GM21576 (cell line): ENCODE measurements at regions not wholly inside any gene's neighbourhood (a gene's known extent, or its start where the extent isn't known, plus 50 kb on each side); places are given as distances from the start of the nearest gene placed in this dataset.
"Not testable (repeated sequence)": the region's sequence is repeated elsewhere in the genome, so short reads cannot be mapped to it uniquely, and the experiment has no call there.

Source experiments
- ATAC-seq: cut with Tn5 transposase; IDR thresholded peaks from one replicate; pipeline ENCODE4 v1.9.1; 2021; ENCODE audit warnings: mild to moderate bottlenecking, moderate library complexity; ENCODE audit not compliant: unreplicated experiment

DNA sequence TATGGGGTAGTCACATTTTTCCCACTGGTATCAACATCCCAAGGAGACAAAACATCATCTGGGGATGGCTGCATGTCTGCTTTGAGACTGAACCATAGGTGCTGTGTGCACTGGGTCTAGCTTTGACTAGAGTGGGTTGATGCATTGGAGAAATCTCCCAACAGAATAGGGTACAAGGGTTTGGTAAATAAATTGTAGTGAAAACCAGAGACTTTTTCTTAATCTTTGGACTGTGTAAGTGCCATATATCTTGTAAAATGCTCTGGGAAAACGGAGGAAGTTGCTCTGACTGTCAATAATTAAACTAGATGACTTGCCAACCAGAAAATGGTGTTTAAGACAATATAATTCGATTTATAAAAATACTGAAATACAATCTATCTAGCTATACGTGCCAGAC, 1064.0 kb upstream of the SLIT2 start:
- no peak for ATAC-seq

DNA sequence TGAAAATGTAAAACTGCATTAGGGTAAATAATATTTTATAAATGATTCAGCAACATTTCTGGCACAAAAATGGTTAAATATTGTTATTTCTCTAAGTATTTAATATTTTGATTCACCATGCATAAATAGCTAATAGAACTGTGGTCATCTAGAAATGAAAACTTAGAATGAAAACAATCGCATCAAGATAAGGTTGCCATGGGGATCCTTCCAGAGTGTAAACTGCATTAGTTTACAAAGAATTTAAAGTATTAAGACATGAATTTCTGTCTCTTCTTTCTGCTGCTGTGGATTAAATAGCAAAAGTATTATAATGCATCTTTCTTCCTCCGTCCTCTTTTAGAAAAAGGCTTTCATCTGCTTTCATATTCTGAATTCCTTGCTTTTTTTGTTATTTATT, 1064.6 kb upstream of the SLIT2 start:
- no peak for ATAC-seq

DNA sequence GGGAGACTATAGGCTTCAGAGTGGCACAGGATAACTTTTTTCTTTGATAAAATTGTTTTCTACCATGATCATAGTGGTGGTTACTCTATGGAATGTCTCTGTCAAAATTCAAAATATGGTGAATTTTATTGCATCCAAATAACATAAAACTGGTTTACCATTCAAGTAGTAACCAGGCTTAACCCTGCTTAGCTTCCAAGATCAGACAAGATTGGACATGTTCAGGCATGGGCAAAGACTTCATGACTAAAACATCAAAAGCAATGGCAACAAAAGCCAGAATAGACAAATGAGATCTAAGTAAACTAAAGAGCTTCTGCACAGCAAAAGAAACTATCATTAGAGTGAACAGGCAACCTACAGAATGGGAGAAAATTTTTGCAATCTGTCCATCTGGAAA, 1070.1 kb upstream of the SLIT2 start:
- not testable (repeated sequence) for ATAC-seq

- no peak for ATAC-seq
Observed at GRCh38 chr4:19178835-19179234, 1072.9 kb upstream of the SLIT2 start.

DNA sequence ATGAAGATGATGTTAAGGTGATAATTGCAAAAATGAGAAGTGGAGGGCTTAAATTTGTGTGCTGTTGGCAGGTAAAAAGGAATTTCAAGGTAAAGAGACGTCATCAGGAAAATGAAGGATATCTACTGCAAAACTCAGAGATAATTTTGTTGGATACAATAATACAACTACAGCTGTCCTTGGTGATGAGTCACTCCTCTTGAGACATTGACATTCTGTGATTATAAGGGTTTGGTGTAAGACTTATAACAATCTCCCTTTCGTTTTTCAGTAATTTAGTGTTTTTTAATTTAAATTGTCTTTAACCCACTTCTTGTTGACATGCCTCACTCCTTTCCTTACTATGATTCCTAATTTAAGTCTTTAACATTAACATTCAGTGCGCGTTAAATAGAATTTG, 1074.1 kb upstream of the SLIT2 start:
- ATAC-seq = no peak

- ATAC-seq = no peak
Observed at GRCh38 chr4:19171832-19172231, 1079.9 kb upstream of the SLIT2 start.

GRCh38 chr4:19167311-19167710, 1084.4 kb upstream of the SLIT2 start:
- no peak for ATAC-seq

GRCh38 chr4:19164334-19164733, 1087.4 kb upstream of the SLIT2 start:
- ATAC-seq = no peak

DNA sequence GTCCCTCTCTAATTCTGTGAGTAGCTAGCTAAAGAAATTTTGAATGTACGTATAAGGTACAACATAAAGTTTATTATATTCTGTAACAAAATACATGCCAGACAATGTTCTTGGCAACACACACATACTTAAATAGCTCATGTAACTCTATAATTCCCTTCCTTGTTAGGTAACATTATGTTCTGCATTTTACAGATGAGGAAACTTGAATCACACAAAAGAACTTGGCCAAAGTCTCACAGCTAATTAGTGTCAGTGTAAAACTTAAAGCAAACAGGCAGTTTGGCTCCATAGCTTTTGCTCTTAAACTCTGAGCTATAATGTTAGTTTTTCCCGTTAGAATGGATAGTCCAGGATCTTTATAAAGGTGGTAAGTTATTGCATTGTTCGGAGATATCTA, 1091.8 kb upstream of the SLIT2 start:
- ATAC-seq = no peak

GRCh38 chr4:19158107-19158809, 1093.4 kb upstream of the SLIT2 start:
- ATAC-seq = no peak

GRCh38 chr4:19156786-19157185, 1094.9 kb upstream of the SLIT2 start:
- ATAC-seq = no peak

- ATAC-seq = no peak
Observed at GRCh38 chr4:19155568-19155967, 1096.1 kb upstream of the SLIT2 start.

DNA sequence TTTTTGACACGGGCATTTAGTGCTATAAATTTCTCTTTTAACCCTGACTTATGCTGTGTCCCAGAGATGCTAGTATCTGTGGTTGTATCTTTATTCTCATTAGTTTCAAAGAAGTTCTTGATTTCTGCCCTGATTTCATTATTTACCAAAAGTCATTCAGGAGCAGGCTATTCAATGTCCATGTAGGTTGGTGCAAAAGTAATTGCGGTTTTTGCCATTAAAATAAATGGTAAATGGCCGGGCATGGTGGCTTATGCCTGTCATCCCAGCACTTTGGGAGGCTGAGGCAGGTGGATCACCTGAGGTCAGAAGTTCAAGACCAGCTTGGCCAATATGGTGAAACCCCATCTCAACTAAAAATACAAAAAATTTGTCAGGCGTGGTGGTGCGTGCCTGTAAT, 1097.4 kb upstream of the SLIT2 start:
- ATAC-seq = not testable (repeated sequence)

GRCh38 chr4:19152264-19152663, 1099.4 kb upstream of the SLIT2 start:
- no peak for ATAC-seq

GRCh38 chr4:19151684-19152083, 1100.0 kb upstream of the SLIT2 start:
- no peak for ATAC-seq

- no peak for ATAC-seq
Observed at GRCh38 chr4:19146038-19146437, 1105.7 kb upstream of the SLIT2 start.

GRCh38 chr4:19135895-19136633, 1114.5 kb upstream of the LCORL start:
- no peak for ATAC-seq

GRCh38 chr4:19134685-19135084, 1113.1 kb upstream of the LCORL start:
- no peak for ATAC-seq

GRCh38 chr4:19133315-19133714, 1111.8 kb upstream of the LCORL start:
- ATAC-seq = no peak

GRCh38 chr4:19130866-19131265, 1109.3 kb upstream of the LCORL start:
- ATAC-seq = no peak

DNA sequence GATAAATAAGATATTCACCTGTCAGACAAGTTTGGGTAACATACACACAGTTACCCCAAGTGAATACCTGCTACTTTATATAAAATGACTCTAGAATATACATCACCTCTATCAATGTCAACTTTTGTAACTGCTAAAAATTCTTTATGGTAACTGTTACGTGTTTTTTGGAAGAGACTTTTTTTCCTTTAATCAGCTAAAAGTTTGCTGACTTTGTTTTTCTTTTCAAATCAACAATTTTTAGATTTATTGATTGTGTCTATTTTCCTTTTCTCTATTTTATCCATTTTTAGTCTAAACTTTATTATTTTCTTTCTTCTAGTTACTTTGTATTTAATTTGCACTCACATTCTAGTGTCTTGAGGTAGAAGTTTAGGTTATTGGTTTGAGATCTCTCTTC, 1106.6 kb upstream of the LCORL start:
- no peak for ATAC-seq

DNA sequence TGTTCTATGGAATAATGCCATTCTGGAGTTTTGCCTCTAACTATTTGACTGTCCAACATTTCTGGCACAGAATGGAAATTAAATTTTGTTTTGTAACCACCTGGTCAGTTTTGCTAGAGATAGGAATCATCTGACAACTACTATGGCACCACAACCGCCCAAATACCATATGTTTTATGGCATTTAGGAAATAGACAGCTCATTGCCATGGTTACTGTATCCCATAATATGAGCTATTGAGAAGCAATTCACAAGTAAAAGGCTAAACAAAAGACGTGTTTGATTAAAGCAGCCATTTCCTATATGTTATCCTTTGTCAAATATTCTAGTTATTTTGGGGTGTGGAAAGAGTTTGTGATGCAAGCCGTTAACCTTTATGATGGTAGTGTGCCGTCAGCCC, 1105.3 kb upstream of the LCORL start:
- ATAC-seq = no peak

DNA sequence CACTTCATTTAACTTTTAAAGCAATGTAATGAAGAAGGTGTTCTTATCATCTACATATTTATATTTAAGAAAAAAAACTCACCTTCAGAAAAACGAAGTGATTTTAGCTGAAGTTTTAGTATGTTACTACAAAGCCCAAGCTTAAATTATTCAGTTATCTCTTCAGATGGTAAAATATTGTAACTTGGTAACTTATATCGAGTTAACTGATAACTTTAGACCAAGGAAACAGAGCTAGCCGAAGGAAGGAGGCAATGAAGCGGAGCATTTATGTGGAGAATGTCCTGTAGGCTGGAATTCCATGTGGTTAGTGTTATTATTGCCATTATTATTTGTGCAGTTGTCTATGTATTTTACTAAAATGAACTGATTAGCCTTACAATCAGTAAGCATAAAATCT, 1102.1 kb upstream of the LCORL start:
- no peak for ATAC-seq
